ENCODE measurements at regions not wholly inside any gene's neighbourhood (a gene's known extent, or its start where the extent isn't known, plus 50 kb on each side); places are given as distances from the start of the nearest gene placed in this dataset.

- ATAC-seq (no peak), DNase-seq (ENCODE audit: low spot score) (peak; percentile 3)
- H3K4me1 ChIP-seq (ENCODE audit: insufficient read depth) = no peaks in the 10 kb centered on the region
- Mint-ChIP-seq H3K4me1 (no peaks in the 10 kb centered on the region), H3K4me3 (no peak overlapping the region), H3K36me3 (ENCODE audit: low read depth) (peaks cover 3% of the 10 kb centered on the region; the same call in 1 of the 3 replicates), H3K27me3 (ENCODE audit: insufficient read depth, low read depth, poor library complexity) (peaks cover 2% of the 10 kb centered on the region), H3K27ac (no peak overlapping the region), H3K9me3 (peaks cover 9% of the 10 kb centered on the region)
- H4K20me1 ChIP-seq (replicated peaks; ENCODE audit: insufficient read depth) = no peaks in the 10 kb centered on the region
- H3K9me2 ChIP-seq (ENCODE audit: insufficient read depth) = 0 out of 2 replicates have a peak, but pooled peaks cover 3% of the 10 kb centered on the region
- H3K4me2 ChIP-seq = no peak overlapping the region
- H3K36me3 ChIP-seq (ENCODE audit: insufficient read depth) = no peaks in the 10 kb centered on the region
- no peaks in the 10 kb centered on the region for H3K79me2 ChIP-seq (replicated peaks; ENCODE audit: insufficient read depth)
- H3K27ac ChIP-seq (ENCODE audit: low read depth) = no peak overlapping the region
- H3K27me3 ChIP-seq (ENCODE audit: insufficient read depth) = no peaks in the 10 kb centered on the region
- H3F3A ChIP-seq (replicated peaks; ENCODE audit: low read depth) = no peaks in the 10 kb centered on the region
- no peak overlapping the region for H2AFZ ChIP-seq
- no peak overlapping the region for H3K4me3 ChIP-seq
- no peak for TF ChIP-seq JUNB (IDR thresholded peaks at IDR 0.05; ENCODE audit: unreplicated experiment)
- peak; percentile 12 to 31; a peak in 2 of 4 replicates for TF ChIP-seq CTCF (conservative IDR thresholded peaks at IDR 0.05; ENCODE audit: low read depth in 2 of 2)
- TF ChIP-seq REST (IDR thresholded peaks at IDR 0.05; ENCODE audit: unreplicated experiment) = no peak
- TF ChIP-seq EZH2 (IDR thresholded peaks at IDR 0.05; ENCODE audit: low read depth, unreplicated experiment) = no peak
These were observed 572.1 kb upstream of the IGFBP3 start for GRCh38 chr7:46493196-46493595.

GRCh38 chr7:46492466-46492865 lies 571.4 kb upstream of the IGFBP3 start:
- H3K4me1 Mint-ChIP-seq = no peaks in the 10 kb centered on the region
- Histone ChIP-seq H2AFZ (no peak overlapping the region; the same call in 1 of the 2 replicates), H3K4me3 (no peak overlapping the region), H4K20me1 (replicated peaks; ENCODE audit: insufficient read depth) (no peaks in the 10 kb centered on the region), H3K9me2 (ENCODE audit: insufficient read depth) (no peaks in the 10 kb centered on the region), H3K36me3 (ENCODE audit: insufficient read depth) (no peaks in the 10 kb centered on the region), H3K4me1 (ENCODE audit: insufficient read depth) (no peaks in the 10 kb centered on the region), H3K79me2 (replicated peaks; ENCODE audit: insufficient read depth) (no peaks in the 10 kb centered on the region), H3F3A (replicated peaks; ENCODE audit: low read depth) (no peaks in the 10 kb centered on the region), H3K27me3 (ENCODE audit: insufficient read depth) (no peaks in the 10 kb centered on the region), H3K4me2 (no peak overlapping the region), H3K27ac (ENCODE audit: low read depth) (no peak overlapping the region)
- H3K27ac Mint-ChIP-seq = no peak overlapping the region
- H3K4me3 Mint-ChIP-seq = no peak overlapping the region
- peaks cover 3% of the 10 kb centered on the region; the same call in 1 of the 3 replicates for H3K36me3 Mint-ChIP-seq (ENCODE audit: low read depth)
- H3K27me3 Mint-ChIP-seq (ENCODE audit: insufficient read depth, low read depth, poor library complexity) = peaks cover 2% of the 10 kb centered on the region
- DNase-seq (ENCODE audit: low spot score) (no peak), ATAC-seq (no peak)
- peaks cover 7% of the 10 kb centered on the region for H3K9me3 Mint-ChIP-seq
- TF ChIP-seq ZNF462 (CRISPR knock-in tag; IDR thresholded peaks at IDR 0.05) (no peak), ZNF331 (CRISPR knock-in tag; IDR thresholded peaks at IDR 0.05; ENCODE audit: low read depth) (no peak), REST (IDR thresholded peaks at IDR 0.05; ENCODE audit: unreplicated experiment) (no peak)
